ENCODE measurements at regions not wholly inside any gene's neighbourhood (a gene's known extent, or its start where the extent isn't known, plus 50 kb on each side); places are given as distances from the start of the nearest gene placed in this dataset.

- TF ChIP-seq RAD21 (IDR thresholded peaks at IDR 0.05): no peak
- TF ChIP-seq CTCF (IDR thresholded peaks at IDR 0.05; ENCODE audit: low read depth, low read length, missing input control): no peak
- no peak for TF ChIP-seq ATF3 (IDR thresholded peaks at IDR 0.05)
Measured at GRCh38 chr1:94617957-94618739, 76.6 kb upstream of the F3 start.

Data from liver (tissue), 3 donors.